ENCODE measurements at regions not wholly inside any gene's neighbourhood (a gene's known extent, or its start where the extent isn't known, plus 50 kb on each side); places are given as distances from the start of the nearest gene placed in this dataset.

- no peak for TF ChIP-seq CTCF (IDR thresholded peaks at IDR 0.05)
- no peak for TF ChIP-seq POLR2A (IDR thresholded peaks at IDR 0.05)
Observed at GRCh38 chr6:140554421-140554820, 1180.0 kb upstream of the CITED2 start.
